OCI-LY7 (cell line): ENCODE measurements at regions not wholly inside any gene's neighbourhood (a gene's known extent, or its start where the extent isn't known, plus 50 kb on each side); places are given as distances from the start of the nearest gene placed in this dataset.

Source experiments
- EZH2phosphoT487 ChIP-seq: fragments of 200-600 bp; sonication (generic); IDR thresholded peaks from 2 replicates; pipeline ENCODE4 v1.6.1; 2018; ENCODE audit warnings: low read depth, borderline replicate concordance, mild to moderate bottlenecking, mixed run types, antibody characterized with exemption, low read length, moderate library complexity, mixed read lengths
- TF ChIP-seq, protein P1 (sequence below): fragments of 200-600 bp; sonication (generic); conservative IDR thresholded peaks from 2 replicates; pipeline ENCODE4 v1.5.1; 2014; ENCODE audit warnings: mild to moderate bottlenecking, antibody characterized with exemption, low read length, moderate library complexity, mixed read lengths

DNA sequence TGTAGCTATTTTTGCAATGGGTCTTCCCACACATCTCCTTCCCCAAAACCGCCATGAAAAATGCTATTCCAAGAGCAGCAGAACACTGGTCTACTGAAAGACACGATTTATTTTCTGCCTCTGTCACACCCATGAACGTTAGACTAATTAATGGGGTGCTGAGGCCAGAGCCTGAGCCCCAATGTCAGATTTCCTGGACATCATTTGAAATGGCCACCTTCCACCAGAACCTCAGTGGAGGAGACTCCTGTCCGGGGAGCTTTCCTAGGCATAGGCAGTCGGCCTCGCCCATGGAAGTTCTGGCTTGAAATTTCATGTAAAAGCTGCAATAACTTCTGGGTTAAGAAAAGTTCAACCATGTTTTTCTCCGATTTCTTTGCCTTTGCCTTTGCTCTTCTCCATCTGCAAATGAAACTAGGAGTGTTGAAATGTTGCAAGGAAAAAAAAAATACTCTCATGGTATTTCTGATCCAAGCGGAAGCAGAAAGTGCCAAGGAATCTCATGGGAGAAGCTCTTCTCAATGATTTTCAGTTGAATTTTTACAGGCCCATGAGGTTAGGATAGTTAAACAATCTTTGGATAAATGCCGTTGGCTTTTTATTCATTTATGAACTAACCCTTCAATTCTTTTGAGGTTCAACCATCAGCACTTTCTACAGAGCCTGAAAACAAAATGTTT, 570.8 kb upstream of the MGMT start:
- TF ChIP-seq, protein P1, sequence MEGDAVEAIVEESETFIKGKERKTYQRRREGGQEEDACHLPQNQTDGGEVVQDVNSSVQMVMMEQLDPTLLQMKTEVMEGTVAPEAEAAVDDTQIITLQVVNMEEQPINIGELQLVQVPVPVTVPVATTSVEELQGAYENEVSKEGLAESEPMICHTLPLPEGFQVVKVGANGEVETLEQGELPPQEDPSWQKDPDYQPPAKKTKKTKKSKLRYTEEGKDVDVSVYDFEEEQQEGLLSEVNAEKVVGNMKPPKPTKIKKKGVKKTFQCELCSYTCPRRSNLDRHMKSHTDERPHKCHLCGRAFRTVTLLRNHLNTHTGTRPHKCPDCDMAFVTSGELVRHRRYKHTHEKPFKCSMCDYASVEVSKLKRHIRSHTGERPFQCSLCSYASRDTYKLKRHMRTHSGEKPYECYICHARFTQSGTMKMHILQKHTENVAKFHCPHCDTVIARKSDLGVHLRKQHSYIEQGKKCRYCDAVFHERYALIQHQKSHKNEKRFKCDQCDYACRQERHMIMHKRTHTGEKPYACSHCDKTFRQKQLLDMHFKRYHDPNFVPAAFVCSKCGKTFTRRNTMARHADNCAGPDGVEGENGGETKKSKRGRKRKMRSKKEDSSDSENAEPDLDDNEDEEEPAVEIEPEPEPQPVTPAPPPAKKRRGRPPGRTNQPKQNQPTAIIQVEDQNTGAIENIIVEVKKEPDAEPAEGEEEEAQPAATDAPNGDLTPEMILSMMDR = no peak
- TF ChIP-seq EZH2phosphoT487 = no peak
